Kidney (tissue), 13 donors: ENCODE measurements at regions not wholly inside any gene's neighbourhood (a gene's known extent, or its start where the extent isn't known, plus 50 kb on each side); places are given as distances from the start of the nearest gene placed in this dataset.

Experiments
- DNase-seq, 5 donors: peaks; one replicate each; pipeline ENCODE4 v3.0.0-alpha.2; 2013 to 2020
- FAIRE-seq: peaks from 2 replicates; lab custom pipeline; 2012; peaks lifted over from hg19 to GRCh38; lab: Jason Lieb, UNC
- H3K27ac ChIP-seq, 2 donors: one replicate each; pipeline ENCODE4 v1.7.0; 2013; ENCODE audit warnings: low read depth in 2 of 2, low read length in 2 of 2, inconsistent platforms in 1 of 2
- H3K27me3 ChIP-seq: one replicate; pipeline ENCODE4 v1.7.1; 2013; ENCODE audit warnings: low read length, inconsistent platforms; ENCODE audit not compliant: control insufficient read depth, insufficient read depth
- H3K36me3 ChIP-seq, 3 donors: one replicate each; pipeline versions ENCODE4 v1.7.0 to v1.7.1; 2013; ENCODE audit warnings: low read length in 3 of 3, control low read depth in 1 of 3, inconsistent platforms in 1 of 3; ENCODE audit not compliant: insufficient read depth in 3 of 3, control insufficient read depth in 2 of 3
- H3K4me1 ChIP-seq, 3 donors: one replicate each; pipeline versions ENCODE4 v1.7.0 to v1.7.1; 2013; ENCODE audit warnings: low read length in 3 of 3, inconsistent platforms in 1 of 3, low read depth in 1 of 3; ENCODE audit not compliant: control insufficient read depth in 2 of 3, insufficient read depth in 2 of 3
- H3K4me3 ChIP-seq, 3 donors: one replicate each; pipeline versions ENCODE4 v1.7.0 to v1.8.1; 2013; ENCODE audit warnings: low read length in 3 of 3, control low read depth in 1 of 3, inconsistent platforms in 1 of 3
- H3K9ac ChIP-seq, 3 donors: one replicate each; pipeline versions ENCODE4 v1.7.0 to v1.7.1; 2013; ENCODE audit warnings: low read length in 3 of 3, control low read depth in 1 of 3, inconsistent platforms in 1 of 3
- H3K9me3 ChIP-seq, 3 donors: one replicate each; pipeline versions ENCODE4 v1.7.0 to v1.7.1; 2013; ENCODE audit warnings: low read length in 3 of 3, control low read depth in 1 of 3, inconsistent platforms in 1 of 3; ENCODE audit not compliant: control insufficient read depth in 2 of 3, insufficient read depth in 1 of 3
- intact Hi-C: fragments of 100-400 bp; cut with DNase I; formaldehyde crosslinking; loops from one replicate; pipeline ENCODE4 v1.11.1; 2022
- TF ChIP-seq, protein P1 (sequence below): IDR thresholded peaks from 3 replicates; pipeline ENCODE4 v1.5.1; 2012; ENCODE audit warnings: mild to moderate bottlenecking, moderate library complexity, borderline replicate concordance; ENCODE audit not compliant: insufficient read depth; ENCODE audit errors: extremely low read depth
- donor health status: control.
- donor health status: control.
- donor health status: control.
- donor health status: control.
- donor health status: control.
- donor health status: DM: yes; HTN: yes; CAD: no.
- donor health status: Normal renal cell carcinoma (clear cell type).

GRCh38 chr6:43893073-43893472 lies 123.1 kb downstream of the VEGFA start:
- Histone ChIP-seq H3K4me3 (no peak overlapping the region), H3K9ac (no peak overlapping the region), H3K27me3 (no peaks in the 10 kb centered on the region), H3K9me3 (no peaks in the 10 kb centered on the region), H3K4me1 (no peaks in the 10 kb centered on the region), H3K27ac (no peak overlapping the region), H3K36me3 (no peaks in the 10 kb centered on the region)
- DNase-seq (no peak), FAIRE-seq (no peak)
- TF ChIP-seq, protein P1, sequence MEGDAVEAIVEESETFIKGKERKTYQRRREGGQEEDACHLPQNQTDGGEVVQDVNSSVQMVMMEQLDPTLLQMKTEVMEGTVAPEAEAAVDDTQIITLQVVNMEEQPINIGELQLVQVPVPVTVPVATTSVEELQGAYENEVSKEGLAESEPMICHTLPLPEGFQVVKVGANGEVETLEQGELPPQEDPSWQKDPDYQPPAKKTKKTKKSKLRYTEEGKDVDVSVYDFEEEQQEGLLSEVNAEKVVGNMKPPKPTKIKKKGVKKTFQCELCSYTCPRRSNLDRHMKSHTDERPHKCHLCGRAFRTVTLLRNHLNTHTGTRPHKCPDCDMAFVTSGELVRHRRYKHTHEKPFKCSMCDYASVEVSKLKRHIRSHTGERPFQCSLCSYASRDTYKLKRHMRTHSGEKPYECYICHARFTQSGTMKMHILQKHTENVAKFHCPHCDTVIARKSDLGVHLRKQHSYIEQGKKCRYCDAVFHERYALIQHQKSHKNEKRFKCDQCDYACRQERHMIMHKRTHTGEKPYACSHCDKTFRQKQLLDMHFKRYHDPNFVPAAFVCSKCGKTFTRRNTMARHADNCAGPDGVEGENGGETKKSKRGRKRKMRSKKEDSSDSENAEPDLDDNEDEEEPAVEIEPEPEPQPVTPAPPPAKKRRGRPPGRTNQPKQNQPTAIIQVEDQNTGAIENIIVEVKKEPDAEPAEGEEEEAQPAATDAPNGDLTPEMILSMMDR = no peak
- intact Hi-C loops = no loop called here

GRCh38 chr6:43891072-43891870 lies 121.3 kb downstream of the VEGFA start:
- peak in 1 of 5 donors; percentile 37 for DNase-seq
- Histone ChIP-seq H3K36me3 (no peaks in the 10 kb centered on the region), H3K9ac (no peak overlapping the region), H3K4me1 (peaks cover 0 to 5% (median 0%) of the 10 kb centered on the region in 3 donors), H3K4me3 (no peak overlapping the region), H3K27me3 (no peaks in the 10 kb centered on the region), H3K27ac (no peak overlapping the region), H3K9me3 (no peaks in the 10 kb centered on the region)
- no peak for FAIRE-seq
- intact Hi-C loops = no loop called here
- TF ChIP-seq, protein P1 = no peak

DNA sequence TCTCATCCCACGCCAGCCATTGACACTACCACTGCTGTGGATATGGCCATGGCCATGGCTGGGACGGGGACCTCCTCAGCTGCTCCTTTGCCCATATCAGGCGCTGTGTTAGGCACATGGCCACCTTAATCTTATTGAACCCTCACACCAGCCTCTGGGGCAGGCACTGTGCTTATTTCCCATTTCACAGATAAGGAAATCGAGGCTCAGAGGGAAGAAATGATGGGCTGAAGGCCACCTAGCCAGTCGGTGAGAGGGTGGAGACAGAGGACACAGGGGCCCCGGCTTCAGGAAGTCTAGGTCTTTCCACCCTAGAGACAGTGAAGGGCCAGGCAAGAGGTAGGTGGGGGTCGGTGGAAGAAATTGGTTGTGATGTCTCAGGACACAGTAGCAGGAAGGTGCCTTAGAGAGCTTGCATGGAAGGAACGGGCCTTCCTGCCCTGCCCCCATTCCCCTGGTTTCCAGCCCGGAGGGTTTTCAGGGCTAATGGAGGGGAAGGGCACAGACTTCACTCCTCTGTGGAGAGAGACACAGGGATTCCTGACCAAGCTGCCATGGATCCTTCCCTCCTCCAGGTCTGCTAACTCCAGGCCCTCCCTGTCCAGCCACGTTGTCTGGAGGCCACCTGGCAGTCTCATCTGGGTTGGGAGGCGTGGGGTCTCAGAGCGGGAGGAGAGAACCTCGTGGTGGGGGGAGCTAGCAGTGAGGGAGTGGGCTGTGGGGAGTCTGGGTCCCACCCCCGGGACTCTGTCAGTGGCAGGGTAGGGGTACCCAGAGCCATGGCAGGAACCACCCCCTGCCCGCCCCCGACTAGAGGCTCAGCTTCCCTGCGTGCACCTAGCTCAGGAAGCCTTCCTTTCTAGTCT lies 120.4 kb downstream of the VEGFA start:
- no peaks in the 10 kb centered on the region for H3K9me3 ChIP-seq
- FAIRE-seq = no peak
- H3K4me1 ChIP-seq = peaks cover 0 to 5% (median 0%) of the 10 kb centered on the region in 3 donors
- H3K27me3 ChIP-seq = no peaks in the 10 kb centered on the region
- no peak overlapping the region for H3K9ac ChIP-seq
- no peak overlapping the region for H3K27ac ChIP-seq
- TF ChIP-seq, protein P1 = no peak
- peak in 1 of 5 donors; percentile 51 for DNase-seq
- intact Hi-C loops = no loop called here
- no peaks in the 10 kb centered on the region for H3K36me3 ChIP-seq
- H3K4me3 ChIP-seq = no peak overlapping the region
